Left lobe of liver (tissue), 2 donors: ENCODE measurements at regions not wholly inside any gene's neighbourhood (a gene's known extent, or its start where the extent isn't known, plus 50 kb on each side); places are given as distances from the start of the nearest gene placed in this dataset.
"Not testable (repeated sequence)": the region's sequence is repeated elsewhere in the genome, so short reads cannot be mapped to it uniquely, and the experiment has no call there.

ENCODE experiments used
- ATAC-seq: fragments of 200-7000 bp; cut with Tn5 transposase; one replicate; pipeline ENCODE4 v1.9.1; 2020; ENCODE audit warnings: mild to moderate bottlenecking, moderate library complexity
- DNase-seq: peaks from one replicate; pipeline ENCODE4 v3.0.0-alpha.2; 2020; ENCODE audit warnings: low spot score
- donor health status: DM: no; HTN: no; CAD: no; lungs with moderate emphysema.
- donor health status: DM: no; HTN: yes; CAD: no.

GRCh38 chr3:88657459-88657858, 450.0 kb upstream of the EPHA3 start:
- DNase-seq (no peak), ATAC-seq (no peak)

GRCh38 chr3:88661433-88661824, 446.0 kb upstream of the EPHA3 start:
- ATAC-seq (no peak), DNase-seq (no peak)

- DNase-seq = no peak
- no peak for ATAC-seq
These were observed 439.2 kb upstream of the EPHA3 start for GRCh38 chr3:88668180-88668579.

- ATAC-seq = no peak
- DNase-seq = no peak
These were observed 435.8 kb upstream of the EPHA3 start for GRCh38 chr3:88671573-88671972.

GRCh38 chr3:88677298-88677697, 430.1 kb upstream of the EPHA3 start:
- DNase-seq (no peak), ATAC-seq (no peak)

- DNase-seq = no peak
These were observed 428.7 kb upstream of the EPHA3 start for GRCh38 chr3:88678747-88679146.

GRCh38 chr3:88690287-88690686, 417.1 kb upstream of the EPHA3 start:
- DNase-seq (no peak), ATAC-seq (no peak)

More at GRCh38 chr3:88678747-88679146, 428.7 kb upstream of the EPHA3 start:
- ATAC-seq = no peak

GRCh38 chr3:88691081-88691480, 416.3 kb upstream of the EPHA3 start:
- ATAC-seq (no peak), DNase-seq (no peak)

- no peak for ATAC-seq
- DNase-seq = no peak
These were observed 403.8 kb upstream of the EPHA3 start for GRCh38 chr3:88703501-88704059.

- ATAC-seq (no peak), DNase-seq (no peak)
These were observed 403.1 kb upstream of the EPHA3 start for GRCh38 chr3:88704338-88704737.

GRCh38 chr3:88707837-88708236, 399.6 kb upstream of the EPHA3 start:
- ATAC-seq = no peak
- DNase-seq = no peak

- ATAC-seq (no peak), DNase-seq (no peak)
These were observed 394.9 kb upstream of the EPHA3 start for GRCh38 chr3:88712552-88712951.

GRCh38 chr3:88713233-88713691, 394.2 kb upstream of the EPHA3 start:
- ATAC-seq (no peak), DNase-seq (no peak)

GRCh38 chr3:88725440-88726165, 381.8 kb upstream of the EPHA3 start:
- no peak for ATAC-seq
- DNase-seq = no peak

- ATAC-seq (no peak), DNase-seq (no peak)
These were observed 375.2 kb upstream of the EPHA3 start for GRCh38 chr3:88732186-88732585.

- ATAC-seq (no peak), DNase-seq (no peak)
These were observed 365.3 kb upstream of the EPHA3 start for GRCh38 chr3:88742106-88742505.

- ATAC-seq = peak; percentile 50
- DNase-seq = no peak
These were observed 364.5 kb upstream of the EPHA3 start for GRCh38 chr3:88742674-88743507.

- ATAC-seq = no peak
- no peak for DNase-seq
These were observed 362.5 kb upstream of the EPHA3 start for GRCh38 chr3:88744896-88745295.

- DNase-seq, ATAC-seq: not testable (repeated sequence)
These were observed 360.3 kb upstream of the EPHA3 start for GRCh38 chr3:88747145-88747544.

GRCh38 chr3:88758676-88759075, 348.7 kb upstream of the EPHA3 start:
- ATAC-seq (no peak), DNase-seq (no peak)

- DNase-seq (no peak), ATAC-seq (no peak)
These were observed 339.7 kb upstream of the EPHA3 start for GRCh38 chr3:88767746-88768145.

- ATAC-seq (no peak), DNase-seq (no peak)
These were observed 333.7 kb upstream of the EPHA3 start for GRCh38 chr3:88773766-88774165.
